GM12878 (cell line): ENCODE measurements at regions not wholly inside any gene's neighbourhood (a gene's known extent, or its start where the extent isn't known, plus 50 kb on each side); places are given as distances from the start of the nearest gene placed in this dataset.

Source experiments
- ATAC-seq: fragments of 200-7000 bp; cut with Tn5 transposase; 3 replicates; pipeline ENCODE4 v1.9.1; 2020; ENCODE audit warnings: mild to moderate bottlenecking, moderate library complexity
- BruUV-seq: library from RNA; stranded (reverse); fragments of 400-500 nt; replicated peaks from 2 replicates; lab custom pipeline; 2021; lab: Mats Ljungman, UMichigan
- CTCF ChIA-PET: fragments of 300-600 bp; sonication (Branson Sonifier 250); formaldehyde crosslinking; extraction: SDS; loops from one replicate; lab custom pipeline; 2021; ENCODE audit warnings: inconsistent platforms; lab: Yijun Ruan, JAX
- POLR2A ChIA-PET: fragments of 350-600 bp; formaldehyde crosslinking; extraction: SDS; loops from one replicate; lab custom pipeline; 2021; ENCODE audit warnings: inconsistent platforms; lab: Charles Lee
- RAD21 ChIA-PET: fragments of 300-600 bp; sonication (Branson Sonifier 250); formaldehyde crosslinking; loops from one replicate; lab custom pipeline; 2023; ENCODE audit warnings: antibody characterized with exemption; ENCODE audit not compliant: unreplicated experiment; lab: Charles Lee
- SMC1A ChIA-PET: fragments of 300-600 bp; sonication (Branson Sonifier 250); formaldehyde crosslinking; loops from one replicate; lab custom pipeline; 2023; ENCODE audit not compliant: unreplicated experiment, uncharacterized antibody; lab: Charles Lee
- DNase-seq: peaks from one replicate; pipeline ENCODE4 v3.0.0-alpha.2; 2011; ENCODE audit warnings: low read depth, low spot score
- FAIRE-seq: peaks from 3 replicates; lab custom pipeline; 2011; peaks lifted over from hg19 to GRCh38; lab: Jason Lieb, UNC
- H2AFZ ChIP-seq: 2 replicates; pipeline ENCODE4 v1.6.0; 2011; ENCODE audit warnings: low read depth, low read length, control low read depth; ENCODE audit not compliant: control insufficient read depth
- H3K27ac ChIP-seq: 2 replicates; pipeline ENCODE4 v1.5.1; 2011; ENCODE audit warnings: control low read depth; ENCODE audit not compliant: control insufficient read depth, insufficient read depth
- H3K27me3 ChIP-seq, 2 experiments: replicated peaks in 1 of 2; 2 replicates each; pipeline versions ENCODE4 v1.6.0 to v1.6.1; 2011; ENCODE audit warnings: low read length in 1 of 2; ENCODE audit not compliant: control insufficient read depth in 2 of 2, insufficient read depth in 2 of 2
- H3K36me3 ChIP-seq, 2 experiments: 2 replicates each; pipeline ENCODE4 v1.5.1; 2011; ENCODE audit warnings: low read length in 1 of 2; ENCODE audit not compliant: control insufficient read depth in 2 of 2, insufficient read depth in 2 of 2
- H3K4me1 ChIP-seq: 2 replicates; pipeline ENCODE4 v1.6.1; 2011; ENCODE audit warnings: mild to moderate bottlenecking, low read length, moderate library complexity, mixed read lengths; ENCODE audit not compliant: control insufficient read depth, insufficient read depth
- H3K4me2 ChIP-seq: 2 replicates; pipeline ENCODE4 v1.6.0; 2011; ENCODE audit warnings: control low read depth; ENCODE audit not compliant: control insufficient read depth, insufficient read depth
- H3K4me3 ChIP-seq: fragments of 200-600 bp; sonication (generic); 2 replicates; pipeline ENCODE4 v1.5.1; 2016
- H3K79me2 ChIP-seq: 2 replicates; pipeline ENCODE4 v1.6.0; 2011; ENCODE audit warnings: low read length; ENCODE audit not compliant: control insufficient read depth, insufficient read depth
- H3K9ac ChIP-seq: 2 replicates; pipeline ENCODE4 v1.8.0; 2011; ENCODE audit warnings: low read length, control low read depth, mixed read lengths; ENCODE audit not compliant: control insufficient read depth, insufficient read depth
- H3K9me3 ChIP-seq: replicated peaks from 3 replicates; pipeline ENCODE4 v1.5.1; 2011; ENCODE audit warnings: mild to moderate bottlenecking, low read length; ENCODE audit not compliant: control insufficient read depth, insufficient read depth
- H4K20me1 ChIP-seq: 2 replicates; pipeline ENCODE4 v1.6.0; 2011; ENCODE audit not compliant: control insufficient read depth, insufficient read depth
- BCL11A ChIP-seq: IDR thresholded peaks from 2 replicates; pipeline ENCODE4 v1.6.1; 2011; ENCODE audit warnings: low read depth, low read length
- CREB1 ChIP-seq: IDR thresholded peaks from 2 replicates; pipeline ENCODE4 v1.6.1; 2012; ENCODE audit warnings: low read depth, mild to moderate bottlenecking, inconsistent platforms
- CREM ChIP-seq: IDR thresholded peaks from 2 replicates; pipeline ENCODE4 v1.6.1; 2014; ENCODE audit warnings: antibody characterized with exemption, low read depth
- EGR1 ChIP-seq, 2 experiments: IDR thresholded peaks; 1 replicate in 1 of 2; 2 replicates in 1 of 2; pipeline ENCODE4 v1.6.1; 2011 to 2012; ENCODE audit warnings: low read depth in 2 of 2, low read length in 2 of 2, borderline replicate concordance in 1 of 2, mild to moderate bottlenecking in 1 of 2, moderate library complexity in 1 of 2
- KDM1A ChIP-seq: fragments of 200-600 bp; sonication (generic); IDR thresholded peaks from 2 replicates; pipeline ENCODE4 v1.6.1; 2016; ENCODE audit warnings: borderline replicate concordance
- NFXL1 ChIP-seq: fragments of 450-650 bp; IDR thresholded peaks from 2 replicates; pipeline ENCODE4 v1.6.1; 2017; ENCODE audit warnings: antibody characterized with exemption, mild to moderate bottlenecking, borderline replicate concordance
- POLR2AphosphoS5 ChIP-seq: IDR thresholded peaks from 2 replicates; pipeline ENCODE4 v1.6.1; 2011; ENCODE audit warnings: mild to moderate bottlenecking, low read length, inconsistent platforms
- RBBP5 ChIP-seq: fragments of 200-600 bp; sonication (generic); conservative IDR thresholded peaks from 2 replicates; pipeline ENCODE4 v1.6.1; 2016
- RCOR1 ChIP-seq: conservative IDR thresholded peaks from 2 replicates; pipeline ENCODE4 v1.6.1; 2012; ENCODE audit warnings: low read depth, low read length, improper control_type of control experiment
- RUNX3 ChIP-seq: IDR thresholded peaks from 2 replicates; pipeline ENCODE4 v1.6.1; 2012; ENCODE audit warnings: low read length, inconsistent platforms
- SREBF2 ChIP-seq: IDR thresholded peaks from 2 replicates; pipeline ENCODE4 v1.6.1; 2012; ENCODE audit warnings: mild to moderate bottlenecking, low read length
- TCF12 ChIP-seq: IDR thresholded peaks from 2 replicates; pipeline ENCODE4 v1.6.1; 2011; ENCODE audit warnings: low read depth, mild to moderate bottlenecking, low read length
- ZNF207 ChIP-seq: fragments of 450-650 bp; IDR thresholded peaks from 2 replicates; pipeline ENCODE4 v1.6.1; 2014; ENCODE audit warnings: antibody characterized with exemption, mild to moderate bottlenecking, borderline replicate concordance
- ZNF274 ChIP-seq: IDR thresholded peaks from one replicate; pipeline ENCODE4 v1.8.0; 2011; ENCODE audit not compliant: insufficient read length, insufficient read depth
- ZNF384 ChIP-seq: IDR thresholded peaks from 2 replicates; pipeline ENCODE4 v1.6.1; 2012; ENCODE audit warnings: low read depth, mild to moderate bottlenecking, low read length, improper control_type of control experiment, borderline replicate concordance
- WGBS: methylation state at CpG from one replicate; pipeline ENCODE4 v1.1.6; 2016; ENCODE audit warnings: low lambda C conversion rate; ENCODE audit not compliant: insufficient replicate concordance, insufficient coverage; ENCODE audit errors: missing lambda C conversion rate; 5-methylcytosine and 5-hydroxymethylcytosine counted together
- in situ Hi-C: fragments of 300-500 bp; cut with MboI; formaldehyde crosslinking; loops from 9 replicates; pipeline ENCODE4 v1.14.3; 2018; ENCODE audit warnings: mixed read lengths
- intact Hi-C: fragments of 100-400 bp; cut with micrococcal nuclease; formaldehyde crosslinking; loops from one replicate; pipeline ENCODE4 v1.14.2; 2022; ENCODE audit not compliant: unreplicated experiment
- TF ChIP-seq, protein P1 (sequence below): fragments of 450-650 bp; IDR thresholded peaks from 2 replicates; pipeline ENCODE4 v1.6.1; 2017; ENCODE audit warnings: mild to moderate bottlenecking, moderate library complexity
- TF ChIP-seq, protein P2 (sequence below): fragments of 450-650 bp; conservative IDR thresholded peaks from 2 replicates; pipeline ENCODE4 v1.6.1; 2017; ENCODE audit warnings: mild to moderate bottlenecking, moderate library complexity
- TF ChIP-seq, protein P3 (sequence below): fragments of 450-650 bp; IDR thresholded peaks from 2 replicates; pipeline ENCODE4 v1.6.1; 2017; ENCODE audit warnings: low read depth, mild to moderate bottlenecking, moderate library complexity

- DNase-seq: no peak
- ChIA-PET SMC1A (interaction anchor here (1.6 kb wide), 1 partner anchor 17 kb away, joined by 5 read pairs; no protein-coding TSS in a partner anchor), POLR2A (no interaction called here), CTCF (interaction anchor here (1.5 to 1.9 kb wide), 2 partner anchors 18 to 138 kb away, joined by 4 to 8 read pairs; no protein-coding TSS in a partner anchor), RAD21 (no interaction called here)
- intact Hi-C loops (no loop called here), in situ Hi-C loops (loop anchor here (25.0 kb wide), 1 partner anchor 1268 kb away; no protein-coding TSS in a partner anchor)
- Histone ChIP-seq H3K9ac (no peak overlapping the region), H3K4me2 (no peak overlapping the region), H3K79me2 (no peaks in the 10 kb centered on the region), H3K27ac (no peak overlapping the region), H3K4me1 (no peaks in the 10 kb centered on the region), H4K20me1 (no peaks in the 10 kb centered on the region), H3K9me3 (no peaks in the 10 kb centered on the region), H3K36me3 (no peaks in the 10 kb centered on the region), H3K27me3 (no peaks in the 10 kb centered on the region), H3K4me3 (no peak overlapping the region), H2AFZ (no peak overlapping the region)
- ATAC-seq: no peak
- no TSS peak for BruUV-seq
- WGBS: 6% methylated on average over 4 of the region's 4 CpGs
- TF ChIP-seq TCF12 (no peak), ZNF384 (no peak), KDM1A (no peak), POLR2AphosphoS5 (no peak), RBBP5 (no peak), ZNF274 (no peak), ZNF207 (no peak), SREBF2 (no peak), RCOR1 (no peak), CREB1 (no peak), BCL11A (no peak), EGR1 (IDR thresholded peaks at IDR 0.05; ENCODE audit: borderline replicate concordance in 1 of 2, low read depth in 2 of 2, low read length in 2 of 2) (no peak), NFXL1 (no peak), CREM (no peak), RUNX3 (no peak)
- TF ChIP-seq, protein P1, sequence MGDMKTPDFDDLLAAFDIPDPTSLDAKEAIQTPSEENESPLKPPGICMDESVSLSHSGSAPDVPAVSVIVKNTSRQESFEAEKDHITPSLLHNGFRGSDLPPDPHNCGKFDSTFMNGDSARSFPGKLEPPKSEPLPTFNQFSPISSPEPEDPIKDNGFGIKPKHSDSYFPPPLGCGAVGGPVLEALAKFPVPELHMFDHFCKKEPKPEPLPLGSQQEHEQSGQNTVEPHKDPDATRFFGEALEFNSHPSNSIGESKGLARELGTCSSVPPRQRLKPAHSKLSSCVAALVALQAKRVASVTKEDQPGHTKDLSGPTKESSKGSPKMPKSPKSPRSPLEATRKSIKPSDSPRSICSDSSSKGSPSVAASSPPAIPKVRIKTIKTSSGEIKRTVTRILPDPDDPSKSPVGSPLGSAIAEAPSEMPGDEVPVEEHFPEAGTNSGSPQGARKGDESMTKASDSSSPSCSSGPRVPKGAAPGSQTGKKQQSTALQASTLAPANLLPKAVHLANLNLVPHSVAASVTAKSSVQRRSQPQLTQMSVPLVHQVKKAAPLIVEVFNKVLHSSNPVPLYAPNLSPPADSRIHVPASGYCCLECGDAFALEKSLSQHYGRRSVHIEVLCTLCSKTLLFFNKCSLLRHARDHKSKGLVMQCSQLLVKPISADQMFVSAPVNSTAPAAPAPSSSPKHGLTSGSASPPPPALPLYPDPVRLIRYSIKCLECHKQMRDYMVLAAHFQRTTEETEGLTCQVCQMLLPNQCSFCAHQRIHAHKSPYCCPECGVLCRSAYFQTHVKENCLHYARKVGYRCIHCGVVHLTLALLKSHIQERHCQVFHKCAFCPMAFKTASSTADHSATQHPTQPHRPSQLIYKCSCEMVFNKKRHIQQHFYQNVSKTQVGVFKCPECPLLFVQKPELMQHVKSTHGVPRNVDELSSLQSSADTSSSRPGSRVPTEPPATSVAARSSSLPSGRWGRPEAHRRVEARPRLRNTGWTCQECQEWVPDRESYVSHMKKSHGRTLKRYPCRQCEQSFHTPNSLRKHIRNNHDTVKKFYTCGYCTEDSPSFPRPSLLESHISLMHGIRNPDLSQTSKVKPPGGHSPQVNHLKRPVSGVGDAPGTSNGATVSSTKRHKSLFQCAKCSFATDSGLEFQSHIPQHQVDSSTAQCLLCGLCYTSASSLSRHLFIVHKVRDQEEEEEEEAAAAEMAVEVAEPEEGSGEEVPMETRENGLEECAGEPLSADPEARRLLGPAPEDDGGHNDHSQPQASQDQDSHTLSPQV: no peak
- TF ChIP-seq, protein P2, sequence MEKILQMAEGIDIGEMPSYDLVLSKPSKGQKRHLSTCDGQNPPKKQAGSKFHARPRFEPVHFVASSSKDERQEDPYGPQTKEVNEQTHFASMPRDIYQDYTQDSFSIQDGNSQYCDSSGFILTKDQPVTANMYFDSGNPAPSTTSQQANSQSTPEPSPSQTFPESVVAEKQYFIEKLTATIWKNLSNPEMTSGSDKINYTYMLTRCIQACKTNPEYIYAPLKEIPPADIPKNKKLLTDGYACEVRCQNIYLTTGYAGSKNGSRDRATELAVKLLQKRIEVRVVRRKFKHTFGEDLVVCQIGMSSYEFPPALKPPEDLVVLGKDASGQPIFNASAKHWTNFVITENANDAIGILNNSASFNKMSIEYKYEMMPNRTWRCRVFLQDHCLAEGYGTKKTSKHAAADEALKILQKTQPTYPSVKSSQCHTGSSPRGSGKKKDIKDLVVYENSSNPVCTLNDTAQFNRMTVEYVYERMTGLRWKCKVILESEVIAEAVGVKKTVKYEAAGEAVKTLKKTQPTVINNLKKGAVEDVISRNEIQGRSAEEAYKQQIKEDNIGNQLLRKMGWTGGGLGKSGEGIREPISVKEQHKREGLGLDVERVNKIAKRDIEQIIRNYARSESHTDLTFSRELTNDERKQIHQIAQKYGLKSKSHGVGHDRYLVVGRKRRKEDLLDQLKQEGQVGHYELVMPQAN: no peak
- TF ChIP-seq, protein P3, sequence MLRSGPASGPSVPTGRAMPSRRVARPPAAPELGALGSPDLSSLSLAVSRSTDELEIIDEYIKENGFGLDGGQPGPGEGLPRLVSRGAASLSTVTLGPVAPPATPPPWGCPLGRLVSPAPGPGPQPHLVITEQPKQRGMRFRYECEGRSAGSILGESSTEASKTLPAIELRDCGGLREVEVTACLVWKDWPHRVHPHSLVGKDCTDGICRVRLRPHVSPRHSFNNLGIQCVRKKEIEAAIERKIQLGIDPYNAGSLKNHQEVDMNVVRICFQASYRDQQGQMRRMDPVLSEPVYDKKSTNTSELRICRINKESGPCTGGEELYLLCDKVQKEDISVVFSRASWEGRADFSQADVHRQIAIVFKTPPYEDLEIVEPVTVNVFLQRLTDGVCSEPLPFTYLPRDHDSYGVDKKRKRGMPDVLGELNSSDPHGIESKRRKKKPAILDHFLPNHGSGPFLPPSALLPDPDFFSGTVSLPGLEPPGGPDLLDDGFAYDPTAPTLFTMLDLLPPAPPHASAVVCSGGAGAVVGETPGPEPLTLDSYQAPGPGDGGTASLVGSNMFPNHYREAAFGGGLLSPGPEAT: no peak
- no peak for FAIRE-seq
Observed at GRCh38 chr3:30180310-30181177, 425.9 kb upstream of the TGFBR2 start.
